ENCODE measurements at regions not wholly inside any gene's neighbourhood (a gene's known extent, or its start where the extent isn't known, plus 50 kb on each side); places are given as distances from the start of the nearest gene placed in this dataset.
"Not testable (repeated sequence)": the region's sequence is repeated elsewhere in the genome, so short reads cannot be mapped to it uniquely, and the experiment has no call there.

DNA sequence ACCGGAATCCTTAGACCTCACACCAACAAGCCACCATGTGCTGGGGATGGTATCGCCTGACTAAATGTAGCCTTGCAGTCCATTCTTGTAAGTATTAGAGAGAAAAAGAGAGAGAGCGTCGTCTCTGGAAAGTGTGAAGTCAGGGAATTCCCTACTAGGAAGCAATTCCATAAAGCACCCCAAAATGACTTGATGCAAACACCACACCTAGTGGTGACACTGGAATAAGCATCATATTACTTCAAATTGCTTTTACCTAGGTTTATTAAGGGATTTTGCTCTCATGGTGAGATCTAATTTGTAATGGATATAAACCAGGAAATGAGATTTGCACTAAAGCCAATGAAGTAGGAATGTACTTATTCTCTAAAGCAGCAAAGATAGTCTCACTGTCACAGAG, 111.4 kb upstream of the METTL9 start:
- not testable (repeated sequence) for DNase-seq (ENCODE audit: low read depth in 2 of 2)

DNA sequence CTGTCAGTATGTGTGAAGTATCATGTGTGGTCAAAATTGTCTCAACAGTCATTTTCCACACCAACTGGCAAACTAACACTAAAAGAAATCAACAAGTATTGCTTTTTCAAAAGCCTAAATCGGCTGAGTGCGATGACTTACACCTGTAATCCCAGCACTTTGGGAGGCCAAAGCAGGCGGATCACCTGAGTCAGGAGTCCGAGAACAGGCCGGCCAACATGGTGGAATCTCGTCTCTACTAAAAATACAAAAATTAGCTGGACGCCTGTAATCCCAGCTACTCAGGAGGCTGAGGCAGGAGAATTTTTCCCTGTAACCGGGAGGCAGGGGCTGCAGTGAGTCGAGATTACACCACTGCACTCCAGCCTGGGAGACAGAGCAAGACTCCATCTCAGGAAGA, 100.3 kb upstream of the METTL9 start:
- not testable (repeated sequence) for DNase-seq (ENCODE audit: low read depth in 2 of 2)

- peak; percentile 54 to 61 for DNase-seq (ENCODE audit: low read depth in 2 of 2)
These were observed 98.0 kb upstream of the METTL9 start for GRCh38 chr16:21501223-21501868.

DNA sequence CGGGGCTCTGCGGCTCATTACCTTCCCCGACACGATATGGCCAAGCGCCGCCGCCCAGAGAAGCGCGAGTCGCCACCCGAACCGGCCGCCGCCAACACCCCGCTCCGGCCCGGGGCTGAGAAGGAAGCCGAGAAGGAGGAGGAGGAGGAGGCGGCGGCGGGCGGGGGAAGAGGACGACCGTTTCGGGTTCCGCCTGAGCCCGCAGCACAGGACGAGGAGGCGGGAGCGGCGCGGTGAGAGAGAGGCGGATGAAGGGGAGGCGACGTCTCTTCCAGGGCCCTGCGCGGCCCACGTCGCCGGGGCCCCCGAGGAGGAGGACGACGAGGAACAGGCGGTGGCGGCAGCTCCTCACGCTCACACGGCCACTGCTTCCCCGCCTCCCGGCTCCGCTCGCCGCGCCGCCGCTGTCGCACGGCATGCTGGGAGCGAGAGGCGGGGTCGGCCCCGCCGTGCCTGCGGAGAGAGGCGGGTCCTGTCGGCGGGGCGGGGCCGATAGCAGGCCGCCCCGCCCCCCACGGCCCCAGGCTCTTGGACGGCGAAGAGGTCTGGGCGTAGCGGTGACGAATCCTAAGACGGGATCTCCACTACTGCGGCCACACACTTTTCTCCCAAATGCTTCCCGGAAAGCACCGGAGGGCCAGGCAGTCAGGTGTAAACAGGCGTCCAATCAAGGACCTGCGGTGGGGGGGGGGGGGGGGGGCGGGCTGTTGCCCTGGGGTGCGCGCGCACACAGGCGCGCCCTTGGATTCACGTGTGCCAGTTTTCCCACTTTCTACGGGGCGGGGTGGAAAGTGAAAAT, 97.3 kb upstream of the METTL9 start:
- DNase-seq (ENCODE audit: low read depth in 2 of 2): peak; percentile 83

- DNase-seq (ENCODE audit: low read depth in 2 of 2): not testable (repeated sequence)
These were observed 95.8 kb upstream of the METTL9 start for GRCh38 chr16:21503574-21503920.

- not testable (repeated sequence) for DNase-seq (ENCODE audit: low read depth in 2 of 2)
These were observed 95.2 kb upstream of the METTL9 start for GRCh38 chr16:21503941-21504832.

DNA sequence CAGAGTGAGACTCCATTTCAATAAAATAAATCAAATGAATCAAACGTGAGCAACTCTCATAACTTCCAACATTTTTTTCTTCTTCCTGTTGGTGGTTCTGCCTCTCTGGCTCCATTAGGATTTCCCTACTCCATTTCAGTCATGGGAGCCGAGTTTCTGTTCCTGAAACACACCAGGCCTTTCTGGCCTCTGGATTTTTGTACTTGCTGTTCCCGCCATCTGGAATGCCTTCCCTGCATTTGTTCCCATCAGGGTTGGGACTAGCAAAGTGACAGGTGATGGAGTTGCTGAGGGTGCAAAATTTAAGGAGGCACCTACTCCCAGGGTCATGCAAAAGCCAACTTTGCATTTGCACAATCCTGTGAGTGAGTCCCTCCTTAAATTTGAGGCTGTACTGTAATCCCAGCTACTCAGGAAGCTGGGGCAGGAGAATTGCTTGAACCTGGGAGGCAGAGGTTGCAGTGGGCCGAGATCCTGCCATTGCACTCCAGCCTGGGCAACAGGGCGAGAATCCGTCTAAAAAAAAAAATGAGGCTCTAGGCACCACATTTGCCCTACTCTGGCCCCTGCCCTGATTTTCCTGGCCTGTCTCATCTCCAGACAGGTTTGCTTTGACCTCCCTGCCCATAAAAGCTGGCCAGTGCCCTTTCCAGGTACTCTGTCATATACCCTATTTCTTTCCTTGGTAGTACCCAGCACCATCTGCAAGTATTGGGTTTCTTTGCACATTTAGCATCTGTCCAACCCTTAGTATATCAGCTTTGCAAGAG, 93.4 kb upstream of the METTL9 start:
- DNase-seq (ENCODE audit: low read depth in 2 of 2): not testable (repeated sequence)

GRCh38 chr16:21506857-21507456, 92.4 kb upstream of the METTL9 start:
- peak in 1 of 2 donors; percentile 43 for DNase-seq (ENCODE audit: low read depth in 2 of 2)

- DNase-seq (ENCODE audit: low read depth in 2 of 2): not testable (repeated sequence)
These were observed 91.6 kb upstream of the METTL9 start for GRCh38 chr16:21507631-21508305.

DNA sequence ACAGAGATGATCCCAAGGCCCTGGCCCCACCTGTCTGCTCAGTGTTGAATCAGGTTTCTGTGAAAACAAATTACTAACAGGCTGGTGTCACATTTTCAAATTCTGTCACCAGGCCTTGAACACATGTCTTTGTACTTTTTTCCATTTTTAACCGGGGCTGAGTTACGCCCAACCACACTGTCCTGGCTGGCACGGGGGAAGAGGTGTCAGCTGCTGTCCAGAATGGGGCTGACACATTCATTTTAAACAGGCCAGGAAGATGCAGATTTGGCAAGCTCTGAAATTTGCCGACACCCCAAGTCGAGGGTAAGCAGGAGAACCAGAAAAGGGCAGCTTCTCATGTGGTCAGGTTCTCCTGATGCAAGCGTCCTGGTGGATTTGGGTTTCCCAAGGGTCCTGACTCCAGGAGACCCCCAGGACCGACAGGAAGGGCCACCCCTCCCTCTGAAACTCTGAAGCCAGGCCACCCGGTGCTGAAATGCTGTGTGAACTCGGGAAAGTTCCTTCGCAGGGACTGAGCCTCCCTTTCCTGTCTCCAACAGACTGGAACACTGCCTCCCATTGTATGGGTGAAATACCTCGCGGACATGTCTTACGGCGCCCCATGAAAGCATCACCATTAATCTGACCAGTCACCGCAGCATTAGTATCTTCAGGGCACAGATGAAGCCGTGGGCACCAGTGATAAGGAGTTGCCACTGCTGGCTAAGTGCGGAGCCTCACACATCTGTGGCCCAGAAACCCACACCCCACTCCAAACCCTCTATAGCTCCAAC, 90.5 kb upstream of the METTL9 start:
- not testable (repeated sequence) for DNase-seq (ENCODE audit: low read depth in 2 of 2)

GRCh38 chr16:21509437-21510086, 89.8 kb upstream of the METTL9 start:
- DNase-seq (ENCODE audit: low read depth in 2 of 2): not testable (repeated sequence)

- not testable (repeated sequence) for DNase-seq (ENCODE audit: low read depth in 2 of 2)
These were observed 88.5 kb upstream of the METTL9 start for GRCh38 chr16:21510869-21511255.

DNA sequence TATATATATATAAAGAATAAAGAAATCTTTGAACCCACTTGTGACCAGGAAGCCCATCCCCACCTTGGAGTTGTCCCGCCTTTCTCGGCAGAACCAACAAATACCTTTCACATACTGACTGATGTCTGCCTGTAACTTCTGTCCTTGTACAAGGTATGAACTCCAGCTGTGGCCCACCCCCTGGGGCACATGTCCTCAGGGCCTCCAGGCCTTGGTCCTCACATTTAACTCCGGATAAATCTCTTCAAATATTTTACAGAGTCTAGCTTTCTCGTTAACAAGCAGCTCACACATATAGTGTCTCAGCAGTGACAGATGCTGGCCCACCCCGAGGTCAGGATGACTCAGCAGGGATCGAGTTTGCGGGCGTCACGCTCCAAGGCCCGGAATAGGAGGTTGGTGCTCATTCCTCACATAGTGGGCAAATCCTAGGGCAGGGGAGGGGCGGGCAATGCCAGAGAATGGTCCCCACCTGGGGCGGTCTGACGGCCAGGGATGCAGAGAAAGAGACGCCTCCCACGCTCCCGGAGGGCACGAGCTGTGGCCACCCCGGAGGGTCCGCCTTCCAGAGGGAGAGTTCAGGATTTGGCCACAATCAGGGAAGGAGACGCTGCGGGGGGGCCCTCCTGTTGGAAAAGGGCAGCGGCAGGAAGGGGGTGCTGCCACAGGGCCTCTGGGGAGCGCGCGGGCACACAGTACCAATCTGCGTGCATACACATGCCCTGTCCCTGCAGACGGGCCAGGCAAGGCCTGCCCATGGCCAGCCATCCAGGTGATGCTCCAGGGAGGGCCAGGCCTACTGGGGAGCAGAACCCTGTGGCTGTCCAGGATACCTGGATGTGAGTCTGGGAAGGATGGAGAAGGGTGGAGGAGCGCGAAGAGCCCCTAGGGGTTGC, 87.8 kb upstream of the METTL9 start:
- not testable (repeated sequence) for DNase-seq (ENCODE audit: low read depth in 2 of 2)

GRCh38 chr16:21512280-21513192, 86.8 kb upstream of the METTL9 start:
- not testable (repeated sequence) for DNase-seq (ENCODE audit: low read depth in 2 of 2)

DNA sequence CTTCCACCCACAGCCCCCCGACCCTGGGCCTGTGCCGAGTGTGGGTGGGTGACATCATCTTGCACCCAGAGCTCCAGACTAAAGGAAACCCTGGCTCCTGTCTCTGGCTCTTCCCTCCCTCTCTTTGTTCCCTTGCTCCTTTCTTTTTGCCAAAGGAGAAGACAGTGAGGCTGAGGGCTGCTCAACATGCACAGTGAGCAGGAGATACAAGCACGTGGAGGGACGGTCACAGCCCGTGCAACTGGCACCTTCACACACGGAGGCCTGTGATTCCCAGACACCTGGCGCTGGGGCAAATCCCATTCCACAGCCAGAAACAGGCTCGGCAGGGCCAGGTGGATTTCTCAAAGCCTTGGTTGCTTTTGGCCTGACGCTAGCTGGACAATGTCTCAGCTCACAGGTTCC, 86.0 kb upstream of the METTL9 start:
- not testable (repeated sequence) for DNase-seq (ENCODE audit: low read depth in 2 of 2)

DNA sequence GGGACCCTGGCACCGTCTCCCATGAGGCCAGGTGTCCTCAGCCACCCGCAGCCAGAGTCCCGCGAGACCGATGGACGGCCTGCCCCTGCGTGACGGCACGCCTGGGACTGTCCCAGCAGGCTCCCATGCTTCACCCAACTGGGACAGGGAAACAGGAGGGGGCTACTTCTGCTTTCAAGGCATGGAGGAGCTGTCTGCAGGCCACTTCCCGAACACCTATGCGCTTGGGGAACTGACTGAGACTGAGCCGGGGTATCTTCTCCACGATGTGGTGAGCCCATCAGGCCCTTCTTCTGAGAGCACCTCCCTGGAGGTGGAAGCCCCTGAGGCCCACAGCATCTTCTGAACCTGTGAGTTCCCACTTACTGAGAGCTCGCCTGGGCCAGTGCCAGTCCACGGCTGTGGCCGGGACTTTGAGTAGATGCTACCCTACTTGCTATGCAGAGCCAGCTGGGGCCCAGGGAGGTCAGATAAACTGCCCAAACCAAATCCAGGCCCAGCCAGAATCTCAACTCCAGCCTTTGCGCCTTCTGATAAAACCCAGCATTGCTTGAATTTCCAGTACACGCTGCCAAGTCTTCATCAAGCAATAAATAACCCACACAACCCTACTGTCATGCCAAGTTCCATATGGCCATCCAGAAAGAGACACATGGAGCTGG, 85.4 kb upstream of the METTL9 start:
- not testable (repeated sequence) for DNase-seq (ENCODE audit: low read depth in 2 of 2)

DNA sequence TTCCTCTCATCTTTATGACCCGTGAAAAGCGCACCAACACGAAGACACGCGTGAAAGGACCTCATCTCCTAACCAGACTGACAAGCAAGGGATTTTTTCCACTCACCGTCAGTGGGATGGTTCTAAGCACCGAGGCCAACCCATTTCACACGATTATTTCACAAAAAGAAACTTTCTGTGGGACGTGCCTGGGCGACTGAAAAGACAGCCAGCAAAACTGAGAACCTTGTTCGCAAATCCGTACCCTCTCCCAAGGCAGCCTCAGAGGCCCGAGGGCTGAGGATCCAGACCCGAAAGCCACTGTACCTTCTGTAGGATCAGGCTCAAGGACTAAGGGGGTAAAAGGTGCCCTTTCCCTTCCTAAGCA, 84.9 kb upstream of the METTL9 start:
- DNase-seq (ENCODE audit: low read depth in 2 of 2): not testable (repeated sequence)

All from stimulated activated CD4-positive, alpha-beta T cell treated with anti-CD3 and anti-CD28 coated beads, Interleukin-4, amount 100 ng/mL, for 48 hours (primary cell).